ENCODE measurements at regions not wholly inside any gene's neighbourhood (a gene's known extent, or its start where the extent isn't known, plus 50 kb on each side); places are given as distances from the start of the nearest gene placed in this dataset.

DNA sequence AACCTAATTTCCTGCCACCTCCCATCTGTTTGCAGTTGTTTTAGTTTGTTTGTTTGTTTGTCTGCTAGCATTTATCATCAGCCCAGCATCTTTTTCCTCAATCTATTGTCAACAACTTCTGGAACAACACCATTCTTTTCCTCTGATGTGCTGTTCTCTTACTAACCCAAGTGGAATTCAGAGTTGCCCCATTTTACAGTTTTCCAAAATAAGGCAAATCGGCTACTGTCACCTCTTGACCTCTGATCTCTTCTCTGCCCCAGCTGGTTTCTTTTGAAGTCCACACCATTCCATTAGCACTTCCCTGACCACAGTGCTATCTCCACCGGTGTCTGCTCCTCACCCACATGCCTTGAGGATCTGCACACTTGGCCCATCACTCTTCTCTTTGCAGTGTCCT, 102.4 kb downstream of the EFNB2 start:
- DNase-seq, result no peak

GRCh38 chr13:106432636-106433035, 102.8 kb downstream of the EFNB2 start:
- no peak for DNase-seq

GRCh38 chr13:106426909-106427308, 108.6 kb downstream of the EFNB2 start:
- DNase-seq, result no peak

- no peak for DNase-seq
Measured at GRCh38 chr13:106425661-106426060, 109.8 kb downstream of the EFNB2 start.

- DNase-seq, result no peak
Measured at GRCh38 chr13:106424805-106425204, 110.7 kb downstream of the EFNB2 start.

GRCh38 chr13:106423530-106423929, 111.9 kb downstream of the EFNB2 start:
- no peak for DNase-seq

GRCh38 chr13:106418556-106418955, 116.9 kb downstream of the EFNB2 start:
- DNase-seq, result no peak

DNA sequence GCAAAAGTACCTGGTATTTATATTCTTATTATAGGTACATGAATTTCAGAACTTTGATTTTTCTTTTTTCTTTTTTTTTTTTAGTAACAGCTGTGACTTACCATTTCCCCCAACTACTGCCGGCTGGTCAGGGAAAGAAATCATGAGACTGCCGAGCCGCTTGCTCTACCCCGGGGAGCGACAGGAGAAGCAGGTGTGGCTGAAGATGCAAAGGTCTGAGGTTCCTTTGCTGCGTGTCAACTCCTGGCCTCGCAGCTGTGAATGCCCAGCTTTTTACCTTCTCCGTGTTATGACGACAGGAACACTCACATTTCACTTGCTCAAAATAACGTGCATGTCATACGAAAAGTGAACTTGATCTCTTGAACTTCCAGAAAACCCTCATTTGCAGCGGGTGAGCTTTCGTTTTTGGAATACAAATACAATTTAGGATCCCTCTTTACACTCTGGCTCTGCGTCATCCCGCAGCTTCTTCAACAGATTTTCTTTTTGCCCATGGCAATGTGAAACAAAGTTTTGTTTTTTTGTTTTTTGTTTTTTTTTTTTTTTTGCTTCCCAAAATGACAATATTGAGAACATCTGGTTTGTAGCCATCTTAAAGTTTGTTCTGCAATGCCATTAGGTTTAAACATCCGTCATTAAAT, 117.9 kb downstream of the EFNB2 start:
- no peak for DNase-seq

DNA sequence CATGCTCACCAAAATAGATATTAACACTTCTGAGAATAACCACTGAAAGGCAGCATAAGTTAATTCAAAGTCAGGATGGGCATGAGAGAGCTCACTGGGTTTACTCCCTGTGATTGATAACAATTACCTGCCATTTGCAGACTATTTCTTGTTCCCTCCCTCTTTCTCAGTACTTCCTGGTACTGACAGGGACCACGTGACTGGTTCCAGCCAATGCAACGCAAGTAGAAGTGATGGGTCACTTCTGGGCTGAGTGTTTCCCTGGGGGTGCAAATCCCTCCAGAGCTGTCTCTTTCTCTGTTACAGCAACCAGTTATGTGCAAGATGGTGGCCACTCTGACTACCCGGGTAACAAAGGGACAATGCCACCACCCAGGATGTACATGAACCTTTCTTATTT, 118.8 kb downstream of the EFNB2 start:
- no peak for DNase-seq

DNA sequence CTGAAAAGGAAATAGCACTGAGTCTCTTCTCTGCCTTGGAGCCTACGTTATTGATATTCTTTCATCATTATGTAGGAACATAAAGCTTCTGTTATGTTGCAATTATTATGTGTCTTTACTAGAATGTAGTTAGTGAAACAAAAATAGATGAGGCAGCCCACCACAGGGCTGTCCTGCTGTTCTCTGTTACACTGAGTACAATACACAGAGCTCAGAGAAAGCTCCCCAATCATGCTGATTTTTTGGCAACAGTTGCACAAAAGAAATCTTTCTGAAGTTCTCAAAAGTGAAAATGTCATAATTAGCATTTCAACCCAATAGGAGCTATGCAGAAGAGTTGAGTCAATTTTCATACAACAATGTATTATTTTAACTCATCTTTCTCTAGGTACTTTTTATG, 119.5 kb downstream of the EFNB2 start:
- DNase-seq, result no peak

DNA sequence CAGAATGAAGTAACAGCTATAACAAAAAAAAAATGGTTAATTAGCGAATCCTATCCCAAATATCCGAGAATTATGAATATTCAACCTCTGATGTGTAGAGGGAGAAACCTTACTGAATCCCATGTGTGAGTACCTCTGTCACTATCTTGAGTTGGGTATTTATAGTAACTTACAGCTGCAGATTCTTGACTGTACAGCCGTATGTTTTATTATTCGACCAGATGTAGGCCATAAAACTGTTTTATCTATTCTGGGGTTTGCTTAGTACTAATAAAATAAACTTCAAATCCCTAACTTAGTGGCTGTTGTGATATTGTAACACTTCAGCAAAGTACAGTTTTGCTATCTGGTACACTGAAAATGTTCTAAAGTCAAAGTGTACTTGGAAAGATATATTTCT, 120.0 kb downstream of the EFNB2 start:
- no peak for DNase-seq

DNA sequence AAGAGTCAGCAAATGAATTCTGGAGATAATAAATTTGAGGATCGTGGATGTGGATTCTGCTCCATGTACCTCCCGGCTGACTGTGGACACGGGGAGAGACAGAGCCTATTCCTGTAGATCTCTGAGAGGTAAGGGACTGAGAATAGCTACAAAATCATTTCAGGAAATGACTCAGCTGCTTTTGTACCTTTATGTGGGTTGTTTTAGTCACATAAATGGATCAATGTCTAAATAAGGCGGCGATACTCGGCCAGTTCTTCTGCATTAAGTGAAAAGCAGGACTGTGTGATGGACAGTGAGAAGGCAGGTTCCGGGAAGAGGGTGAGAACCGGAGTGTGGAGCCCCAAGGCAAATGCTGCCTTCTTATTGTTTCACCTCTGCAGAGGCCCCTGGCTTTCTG, 128.1 kb downstream of the EFNB2 start:
- DNase-seq, result no peak

GRCh38 chr13:106405731-106406130, 129.7 kb downstream of the EFNB2 start:
- no peak for DNase-seq

DNA sequence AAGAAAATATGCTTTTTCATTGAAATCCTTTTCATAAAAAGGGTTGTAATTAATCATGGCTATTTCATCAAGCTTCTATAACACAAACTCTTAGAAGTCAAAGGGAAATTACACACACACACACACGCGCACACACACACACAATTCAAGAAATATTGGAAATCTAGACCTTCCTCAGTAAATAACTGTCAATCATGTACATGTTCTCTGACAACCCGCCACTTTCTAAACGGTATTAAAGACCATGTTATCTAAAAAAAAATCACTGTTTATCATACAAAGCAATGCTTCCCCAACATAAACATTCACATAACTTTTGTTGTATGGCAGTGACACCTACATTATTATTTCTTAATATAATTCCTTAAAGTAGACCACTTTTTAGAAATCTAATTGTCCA, 132.2 kb downstream of the EFNB2 start:
- no peak for DNase-seq

GRCh38 chr13:106402866-106403265, 132.6 kb downstream of the EFNB2 start:
- no peak for DNase-seq

- DNase-seq, result no peak
Measured at GRCh38 chr13:106401081-106401480, 134.4 kb downstream of the EFNB2 start.

GRCh38 chr13:106400289-106400688, 135.2 kb downstream of the EFNB2 start:
- DNase-seq, result no peak

GRCh38 chr13:106398289-106398688, 137.2 kb downstream of the EFNB2 start:
- no peak for DNase-seq

- DNase-seq, result no peak
Measured at GRCh38 chr13:106393776-106394175, 141.7 kb downstream of the EFNB2 start.

DNA sequence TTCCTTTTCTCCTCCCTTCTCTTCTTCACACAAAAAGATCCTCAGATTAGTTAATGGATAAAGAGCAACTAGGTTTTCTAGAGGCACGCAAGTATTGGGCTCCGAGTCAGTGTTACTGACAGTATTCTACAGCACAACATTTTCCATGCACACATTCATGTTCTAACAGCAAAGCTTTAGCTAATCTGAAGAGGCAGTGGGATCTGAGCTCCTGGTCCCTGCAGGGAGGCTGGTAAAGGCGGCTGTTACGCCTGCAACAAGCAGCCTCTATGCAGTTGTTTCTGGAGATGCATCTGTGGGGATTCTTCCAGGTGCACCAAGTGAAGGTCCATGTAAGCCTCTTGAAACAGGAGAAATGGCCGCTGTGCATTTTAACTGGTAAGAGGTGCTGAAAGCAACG, 143.8 kb downstream of the EFNB2 start:
- no peak for DNase-seq

DNA sequence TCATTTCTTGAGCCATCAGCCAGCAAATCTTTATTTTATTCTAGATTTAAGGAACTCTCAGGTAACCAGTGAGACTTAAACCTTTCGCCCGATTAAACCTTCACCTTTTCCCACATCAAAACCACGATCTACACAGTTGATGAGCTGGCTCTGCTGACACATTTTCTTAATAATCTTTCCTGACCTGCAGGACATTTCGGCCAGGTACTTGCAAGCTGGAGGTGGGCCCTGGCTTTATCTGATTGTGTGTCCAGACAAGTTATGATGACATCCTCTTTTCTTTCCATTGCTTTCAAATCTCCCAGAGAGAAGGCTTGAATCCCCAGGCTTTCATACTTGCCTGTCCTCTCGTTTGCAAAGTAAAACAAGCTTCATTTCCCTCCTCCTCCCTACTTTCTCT, 144.2 kb downstream of the EFNB2 start:
- no peak for DNase-seq

DNA sequence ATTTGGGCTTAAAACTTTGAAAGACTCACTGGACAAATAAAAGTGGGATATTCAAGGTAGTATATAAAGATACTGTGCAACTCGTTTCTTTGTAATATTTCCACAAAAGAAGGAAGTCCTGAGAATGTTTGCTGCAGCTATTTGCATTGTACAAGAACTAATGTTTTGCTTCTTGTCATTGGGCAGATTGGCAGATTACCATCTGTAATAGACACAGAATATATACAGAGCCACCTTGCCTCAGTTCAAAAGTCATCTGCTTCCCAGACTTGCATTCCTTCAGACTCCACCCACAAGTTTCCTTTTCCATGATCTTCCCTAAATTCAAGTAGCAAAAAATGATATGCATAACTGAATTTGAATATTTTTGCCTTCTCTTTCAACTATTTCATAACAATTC, 145.1 kb downstream of the EFNB2 start:
- DNase-seq, result no peak

DNA sequence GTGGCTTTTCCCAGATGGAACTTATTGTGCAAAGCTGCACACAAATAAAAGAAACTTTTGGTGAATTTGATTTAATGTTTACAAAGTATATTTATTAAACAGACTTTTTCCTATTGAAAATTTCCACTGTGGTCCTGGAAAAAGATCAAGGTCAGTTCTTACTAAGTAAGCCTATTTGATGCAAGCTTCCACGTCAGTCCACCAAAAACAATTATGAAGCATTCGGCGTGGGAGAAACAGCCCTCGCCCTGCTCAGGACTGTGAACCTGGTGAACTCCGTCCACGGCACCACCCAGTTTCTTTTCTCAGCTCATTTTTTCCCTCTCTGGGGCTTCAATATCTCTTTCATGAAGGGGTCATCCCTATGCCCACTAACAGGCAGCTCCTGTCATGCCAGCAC, 149.8 kb downstream of the EFNB2 start:
- DNase-seq, result no peak

GRCh38 chr13:106384516-106384915, 150.9 kb downstream of the EFNB2 start:
- DNase-seq, result no peak

- DNase-seq, result no peak
Measured at GRCh38 chr13:106383791-106384190, 151.7 kb downstream of the EFNB2 start.

DNA sequence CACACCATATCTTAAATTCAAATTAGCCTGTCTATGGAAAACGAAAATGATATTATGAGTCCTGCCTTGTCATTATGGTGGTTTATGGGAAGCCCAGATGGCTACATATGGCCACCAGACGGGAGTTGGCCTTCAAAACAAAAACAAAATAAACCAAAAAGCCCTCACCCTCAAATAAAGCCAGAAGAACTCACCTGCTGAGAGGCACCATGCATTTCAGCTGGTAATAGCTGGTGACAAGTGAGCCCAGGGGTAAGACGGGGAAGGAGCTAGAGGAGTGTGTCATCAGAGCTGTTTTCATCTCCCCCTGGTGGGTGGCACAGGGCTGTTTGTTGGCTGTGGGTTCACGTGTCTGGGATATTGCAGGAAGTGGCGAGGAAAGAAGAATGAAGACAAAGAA, 152.9 kb downstream of the EFNB2 start:
- no peak for DNase-seq
